ENCODE measurements at regions not wholly inside any gene's neighbourhood (a gene's known extent, or its start where the extent isn't known, plus 50 kb on each side); places are given as distances from the start of the nearest gene placed in this dataset.
"Not testable (repeated sequence)": the region's sequence is repeated elsewhere in the genome, so short reads cannot be mapped to it uniquely, and the experiment has no call there.

DNA sequence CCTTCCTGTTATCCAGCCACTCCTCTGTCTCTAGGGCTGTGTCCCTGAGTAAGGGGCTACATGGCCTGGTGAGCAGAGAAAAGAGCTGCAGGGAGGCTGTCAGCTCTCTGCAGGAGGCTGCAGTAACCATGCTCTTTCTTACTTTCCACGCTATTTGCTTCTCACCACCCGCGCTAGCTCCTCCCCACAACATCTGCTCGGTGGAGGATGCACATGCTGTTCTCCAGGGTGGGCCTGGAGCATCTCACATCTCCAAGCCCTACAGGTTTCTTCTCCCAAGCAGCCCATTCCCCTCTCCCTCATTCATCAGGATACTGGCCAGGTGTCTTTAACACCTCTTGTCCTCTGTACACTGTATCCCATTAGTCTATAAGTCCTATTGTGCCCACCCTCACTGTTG is 103.8 kb downstream of the IER5 start:
- DNase-seq (ENCODE audit: low read depth), result no peak

DNA sequence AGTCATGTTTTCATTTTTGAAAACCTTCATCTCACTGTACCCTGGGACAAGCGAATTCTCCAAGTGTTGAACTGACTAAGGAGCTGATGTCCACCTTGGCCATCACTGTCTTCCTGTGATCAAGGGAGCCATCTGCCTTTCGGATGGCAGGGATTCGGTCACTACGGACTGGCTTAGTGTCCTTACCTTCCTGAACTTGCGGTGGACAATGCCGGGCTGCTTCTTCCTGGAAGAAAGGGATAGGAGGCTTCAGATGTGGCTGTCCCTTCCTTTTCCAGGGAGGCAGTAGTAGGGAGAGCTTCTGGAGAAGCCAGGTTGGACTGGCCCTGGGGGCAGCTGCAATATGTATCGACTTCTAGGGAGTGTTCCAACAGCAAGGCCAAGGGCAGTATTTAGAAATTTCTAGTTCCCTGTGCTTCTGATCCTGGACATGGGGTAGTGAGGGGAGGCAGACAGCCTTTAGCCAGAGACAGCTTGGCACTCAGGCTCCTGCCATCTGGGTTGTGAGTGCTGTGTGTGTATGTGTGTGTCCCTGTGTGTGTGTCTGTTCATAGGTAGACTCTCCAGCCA is 114.6 kb downstream of the IER5 start:
- no peak for DNase-seq (ENCODE audit: low read depth)

- DNase-seq (ENCODE audit: low read depth), result no peak
These were observed 116.0 kb downstream of the IER5 start for GRCh38 chr1:181204530-181204929.

DNA sequence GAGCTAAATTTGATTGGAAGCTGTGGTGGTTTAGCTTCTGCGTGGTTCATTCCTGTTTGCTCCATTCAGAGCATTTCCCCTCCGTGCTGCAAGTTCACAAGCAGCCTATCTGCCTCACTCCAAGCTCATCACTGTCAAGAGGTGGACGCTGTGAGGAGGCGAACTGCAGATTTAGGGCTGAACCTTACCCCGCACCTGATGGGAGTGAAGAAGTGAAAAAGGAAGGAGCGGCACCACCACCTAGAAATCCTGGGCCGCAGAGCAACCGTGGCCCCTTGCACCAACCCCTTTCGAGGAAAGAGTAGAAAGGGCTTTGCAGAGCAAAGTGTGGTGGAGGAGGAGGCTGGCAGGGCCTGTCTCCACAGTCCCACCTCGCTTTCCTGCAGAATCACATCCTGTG is 117.4 kb downstream of the IER5 start:
- no peak for DNase-seq (ENCODE audit: low read depth)

DNA sequence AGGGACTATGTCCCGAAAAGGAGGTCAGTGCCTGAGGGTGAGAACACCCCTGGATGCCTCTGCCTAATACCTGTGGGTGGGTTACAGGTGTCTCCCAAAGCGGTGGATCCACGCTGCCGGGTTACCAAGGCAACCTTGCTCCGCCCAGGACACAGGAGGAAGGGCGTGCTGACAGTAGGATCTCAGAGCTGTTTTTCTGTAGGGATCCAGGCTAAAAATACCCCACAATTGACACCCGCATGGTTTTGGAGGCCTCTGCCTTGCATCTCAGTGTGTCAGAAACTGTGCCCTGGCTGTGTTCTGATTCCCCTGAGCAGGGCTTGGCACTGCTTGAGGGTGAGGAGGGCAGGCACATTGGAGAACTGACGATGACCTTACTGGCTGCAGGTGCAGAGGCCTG is 118.0 kb downstream of the IER5 start:
- no peak for DNase-seq (ENCODE audit: low read depth)

GRCh38 chr1:181206979-181207790 is 118.7 kb downstream of the IER5 start:
- DNase-seq (ENCODE audit: low read depth), result no peak

DNA sequence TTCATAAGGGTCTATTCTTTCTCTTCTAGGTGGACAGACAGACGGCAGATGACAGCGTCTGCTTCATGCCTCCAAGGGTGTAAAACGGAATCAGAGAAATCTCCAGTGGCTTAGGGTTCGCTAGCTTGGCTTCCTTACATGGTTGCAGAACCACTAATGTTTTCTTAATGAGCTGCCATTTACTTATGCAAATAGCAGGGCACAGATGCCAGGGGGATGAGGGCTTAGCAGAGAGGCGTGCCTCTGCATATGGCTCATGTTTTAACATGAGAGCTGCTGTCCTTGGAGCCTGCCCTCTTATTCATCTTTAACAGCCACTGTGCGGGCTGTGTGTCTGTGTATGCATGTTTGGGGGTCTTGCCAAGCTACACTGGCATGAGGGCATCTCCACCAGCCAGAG is 119.6 kb downstream of the IER5 start:
- no peak for DNase-seq (ENCODE audit: low read depth)

GRCh38 chr1:181208967-181209366 is 120.5 kb downstream of the IER5 start:
- DNase-seq (ENCODE audit: low read depth), result no peak

DNA sequence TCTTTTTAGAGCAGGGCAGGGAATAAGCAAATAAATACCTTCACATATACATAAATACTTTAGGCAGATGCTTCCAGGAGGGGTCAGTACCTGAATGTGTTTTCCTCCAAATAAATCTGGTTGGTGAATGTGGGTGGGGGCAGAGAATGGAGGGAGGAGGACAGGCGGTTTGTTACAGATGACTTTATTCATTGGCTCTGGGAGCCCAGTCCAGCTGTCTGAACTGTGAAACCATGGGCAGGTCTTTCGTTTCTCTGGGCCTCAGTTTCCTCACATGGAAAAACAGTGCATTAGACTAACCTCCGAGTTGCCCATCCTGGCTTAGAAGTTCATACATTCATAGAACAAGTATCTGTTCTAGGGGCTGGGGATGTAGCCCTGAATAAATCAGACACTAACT is 124.6 kb downstream of the IER5 start:
- DNase-seq (ENCODE audit: low read depth), result no peak

GRCh38 chr1:181216591-181216994 is 128.1 kb downstream of the IER5 start:
- DNase-seq (ENCODE audit: low read depth), result no peak

DNA sequence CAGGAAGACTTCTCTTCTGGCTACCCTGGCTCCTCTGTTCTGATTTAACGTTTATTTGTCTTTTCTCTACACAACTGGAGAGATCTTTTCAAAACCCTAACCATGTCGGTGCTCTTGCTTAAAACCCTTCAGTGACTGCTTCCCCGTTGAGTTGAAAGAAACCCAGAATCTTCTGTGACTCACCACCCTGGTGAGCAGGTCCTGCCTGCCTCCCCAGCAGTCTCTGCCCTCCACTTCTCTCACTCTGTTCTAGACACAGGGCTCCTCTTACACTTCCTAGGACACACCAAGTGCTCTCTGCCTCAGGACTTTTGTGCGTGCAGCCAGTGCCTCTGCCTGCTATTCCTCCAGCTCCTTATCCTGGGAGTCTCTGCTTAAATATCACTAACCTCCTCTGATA is 131.4 kb downstream of the IER5 start:
- no peak for DNase-seq (ENCODE audit: low read depth)

DNA sequence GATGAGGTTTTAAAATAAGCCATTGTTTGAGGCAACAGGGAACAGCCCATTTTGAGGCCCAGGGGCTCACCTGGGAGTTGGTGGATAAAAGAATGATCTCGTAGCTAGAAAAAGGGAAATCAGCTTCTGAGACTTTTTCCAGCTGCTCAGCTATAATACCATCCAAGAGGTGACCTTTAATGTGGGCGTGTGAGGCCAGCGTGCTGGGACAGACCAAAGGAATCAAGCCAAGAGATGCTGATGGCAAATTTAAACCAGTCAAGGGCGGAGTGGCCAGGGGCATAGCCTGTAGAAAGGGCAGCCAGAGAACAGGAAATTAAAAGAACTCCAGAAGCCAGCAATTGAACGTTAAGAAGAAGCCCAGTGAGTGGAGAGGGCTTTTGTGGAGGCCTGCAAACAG is 132.6 kb downstream of the IER5 start:
- no peak for DNase-seq (ENCODE audit: low read depth)

GRCh38 chr1:181222972-181223505 is 134.5 kb downstream of the IER5 start:
- DNase-seq (ENCODE audit: low read depth), result no peak

GRCh38 chr1:181226728-181227127 is 138.2 kb downstream of the IER5 start:
- DNase-seq (ENCODE audit: low read depth), result not testable (repeated sequence)

DNA sequence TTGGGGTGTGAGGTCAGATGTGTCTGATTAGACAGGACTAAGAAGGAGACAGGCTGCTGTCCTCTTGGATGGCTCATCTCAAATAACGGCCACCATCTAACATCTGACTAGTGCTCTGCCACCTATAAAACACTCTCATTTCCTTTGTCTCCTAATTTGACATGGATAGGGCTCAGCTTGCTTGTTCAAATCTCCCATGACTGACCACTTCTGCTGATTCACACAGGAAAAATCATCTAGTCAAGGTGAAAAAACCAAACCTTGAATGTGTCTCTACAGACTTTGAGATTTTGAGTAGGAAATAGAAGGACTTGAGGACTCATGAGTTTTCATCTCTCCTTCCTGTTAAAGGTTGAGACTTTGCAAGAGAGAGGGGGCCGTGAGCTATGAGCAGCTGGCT is 150.6 kb downstream of the IER5 start:
- no peak for DNase-seq (ENCODE audit: low read depth)

DNA sequence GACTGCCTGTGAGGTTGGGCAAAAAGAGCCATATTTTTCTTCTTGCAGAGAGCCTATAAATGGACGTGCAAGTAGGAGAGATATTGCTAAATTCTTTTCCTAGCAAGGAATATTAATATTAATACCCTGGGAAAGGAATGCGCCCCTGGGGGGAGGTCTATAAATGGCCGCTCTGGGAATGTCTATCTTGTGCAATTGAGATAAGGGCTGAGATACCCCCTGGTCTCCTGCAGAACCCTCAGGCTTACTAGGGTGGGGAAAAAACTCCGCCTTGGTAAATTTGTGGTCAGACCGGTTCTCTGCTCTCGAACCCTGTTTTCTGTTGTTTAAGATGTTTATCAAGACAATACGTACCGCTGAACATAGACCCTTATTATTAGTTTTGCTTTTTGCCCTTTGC is 157.8 kb downstream of the IER5 start:
- DNase-seq (ENCODE audit: low read depth), result not testable (repeated sequence)

DNA sequence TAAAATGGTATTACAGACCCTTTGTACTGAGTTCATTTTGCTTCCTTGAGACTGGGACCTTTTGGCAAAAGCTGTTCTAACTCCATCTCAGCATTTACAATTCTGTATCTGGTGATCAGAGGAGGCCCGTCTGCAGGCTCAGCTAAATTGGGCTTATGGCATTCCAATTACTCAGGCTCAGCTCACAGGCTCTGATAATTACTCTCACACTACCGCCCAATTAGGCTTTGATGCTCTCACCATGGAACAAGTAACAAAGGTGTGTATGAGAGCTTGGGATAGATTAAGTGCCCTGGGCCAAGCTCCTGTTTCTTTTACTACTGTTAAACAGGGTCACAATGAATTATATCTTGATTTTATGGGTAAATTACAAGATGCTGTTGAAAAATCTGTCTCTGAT is 159.9 kb downstream of the IER5 start:
- not testable (repeated sequence) for DNase-seq (ENCODE audit: low read depth)

DNA sequence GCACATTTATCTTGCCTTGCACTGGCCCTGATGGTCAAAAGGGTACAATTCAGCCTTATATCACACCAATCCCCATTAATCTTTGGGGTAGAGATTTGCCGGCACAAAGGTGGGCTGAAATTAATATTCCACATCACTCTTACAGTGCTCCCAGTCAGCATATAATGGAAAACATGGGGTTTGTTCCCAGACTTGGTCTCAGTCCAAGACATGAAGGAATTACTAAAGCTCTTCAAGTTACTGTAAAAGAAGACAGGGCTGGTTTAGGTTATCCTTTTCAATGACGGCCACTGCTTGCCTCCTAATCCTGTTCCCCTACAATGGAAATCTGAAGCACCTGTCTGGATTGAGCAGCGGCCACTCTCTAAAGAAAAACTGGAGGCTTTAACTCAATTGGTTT is 160.7 kb downstream of the IER5 start:
- no peak for DNase-seq (ENCODE audit: low read depth)

DNA sequence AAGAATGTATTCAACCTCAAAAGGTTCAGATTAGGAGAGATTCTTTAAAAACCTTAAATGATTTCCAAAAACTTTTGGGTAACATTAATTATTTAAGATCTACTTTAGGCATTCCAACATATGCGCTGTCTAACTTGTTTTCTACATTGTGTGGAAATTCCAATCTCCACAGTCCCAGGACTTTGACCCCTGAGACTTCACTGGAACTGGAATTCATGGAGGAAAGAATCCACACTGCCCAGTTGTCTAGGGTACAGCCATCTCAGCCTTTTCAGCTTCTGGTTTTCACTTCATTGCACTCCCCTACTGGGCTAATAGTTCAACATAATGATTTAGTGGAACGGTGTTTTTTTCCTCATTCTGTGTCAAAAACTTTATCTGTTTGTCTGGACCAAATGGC is 161.5 kb downstream of the IER5 start:
- no peak for DNase-seq (ENCODE audit: low read depth)

DNA sequence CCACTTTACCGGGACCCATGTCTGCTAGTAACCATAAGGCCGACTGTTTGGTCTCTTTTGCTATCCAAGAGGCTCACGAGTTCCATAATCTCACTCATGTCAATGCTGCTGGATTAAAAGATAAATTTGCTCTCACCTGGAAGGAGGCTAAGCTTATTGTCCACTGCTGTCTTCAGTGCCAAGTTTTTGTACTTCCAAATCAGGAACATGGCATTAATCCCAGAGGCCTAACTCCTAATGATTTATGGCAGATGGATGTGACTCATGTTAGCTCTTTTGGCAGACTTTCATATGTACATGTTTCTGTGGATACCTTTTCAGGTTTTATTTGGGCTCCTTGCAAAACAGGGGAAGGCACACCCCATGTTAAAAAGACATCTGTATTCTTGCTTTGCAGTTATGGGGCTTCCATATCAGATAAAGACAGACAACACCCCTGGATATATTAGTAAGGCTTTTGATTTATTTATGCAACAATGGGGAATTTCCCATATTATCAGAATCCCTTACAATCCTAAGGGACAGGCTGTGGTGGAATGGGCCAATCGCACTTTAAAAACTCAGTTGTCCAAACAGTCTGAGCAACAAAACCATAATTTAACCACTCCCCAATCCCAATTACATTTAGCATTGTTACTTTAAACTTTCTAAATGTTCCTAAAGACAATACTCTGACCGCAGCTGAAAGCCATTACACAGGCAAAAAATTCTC is 162.7 kb downstream of the IER5 start:
- DNase-seq (ENCODE audit: low read depth), result peak; percentile 39

GRCh38 chr1:181251713-181252075 is 163.2 kb downstream of the IER5 start:
- no peak for DNase-seq (ENCODE audit: low read depth)

GRCh38 chr1:181253601-181254000 is 165.1 kb downstream of the IER5 start:
- not testable (repeated sequence) for DNase-seq (ENCODE audit: low read depth)

All from LHCN-M2 (cell line).